Activated CD4-positive, alpha-beta T cell treated with anti-CD3 and anti-CD28 coated beads, Interleukin-2, amount 50 U/mL, for 16 hours (primary cell): ENCODE measurements at regions not wholly inside any gene's neighbourhood (a gene's known extent, or its start where the extent isn't known, plus 50 kb on each side); places are given as distances from the start of the nearest gene placed in this dataset.

ENCODE experiments used
- DNase-seq: peaks from one replicate; pipeline ENCODE4 v3.0.0-alpha.2; 2020

DNA sequence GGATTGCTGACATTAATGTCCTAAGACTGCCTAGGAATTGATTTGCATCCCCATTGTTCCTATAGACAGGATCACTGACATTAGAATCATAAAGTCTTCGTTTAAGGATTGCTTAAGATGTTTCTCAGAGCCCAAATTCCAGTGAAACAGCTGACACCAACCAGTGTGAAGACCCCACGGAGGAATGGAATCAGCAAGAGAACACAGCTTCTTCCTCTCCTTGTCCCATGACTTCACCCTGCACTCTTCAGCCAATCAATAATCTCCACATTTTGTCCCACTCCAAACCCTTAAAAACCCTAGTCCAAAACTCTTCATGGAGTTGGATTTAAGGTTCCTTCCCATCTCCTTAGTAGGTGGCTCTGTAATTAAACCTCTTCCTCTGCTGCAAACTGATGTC, 157.0 kb upstream of the NDUFV2 start:
- no peak for DNase-seq

DNA sequence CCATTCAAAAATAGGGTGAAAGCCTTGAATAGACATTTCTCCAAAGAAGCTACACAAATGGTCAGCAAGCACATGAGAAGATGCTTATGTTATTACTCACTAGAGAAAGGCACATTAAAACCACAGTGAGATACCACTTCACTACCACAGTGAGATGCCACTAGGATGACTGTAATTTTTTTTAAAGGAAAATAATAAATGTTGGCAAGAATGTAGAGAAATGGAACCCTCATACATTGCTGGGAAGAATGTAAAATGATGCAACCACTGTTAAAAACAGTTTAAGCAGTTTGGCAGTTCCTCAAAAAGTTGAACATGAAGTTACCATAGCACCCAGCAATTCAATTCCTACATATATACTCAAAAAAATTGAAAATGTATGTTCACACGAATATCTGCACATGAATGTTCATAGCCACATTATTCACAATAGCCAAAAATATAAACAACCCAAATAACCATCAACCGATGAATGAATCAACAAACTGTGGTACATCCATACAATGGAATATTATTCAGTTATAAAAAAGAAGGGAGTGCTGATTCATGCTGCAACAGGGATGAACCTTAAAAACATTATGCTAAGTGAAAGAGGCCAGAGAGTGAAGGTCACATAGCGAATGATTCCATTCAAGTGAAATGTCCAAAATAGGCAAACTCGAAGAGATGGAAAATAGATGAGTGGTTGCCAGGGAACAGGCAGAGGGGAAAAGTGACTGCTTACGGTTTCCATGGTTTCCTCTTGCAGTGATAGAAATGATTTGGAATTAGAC, 156.2 kb upstream of the NDUFV2 start:
- DNase-seq, result no peak

DNA sequence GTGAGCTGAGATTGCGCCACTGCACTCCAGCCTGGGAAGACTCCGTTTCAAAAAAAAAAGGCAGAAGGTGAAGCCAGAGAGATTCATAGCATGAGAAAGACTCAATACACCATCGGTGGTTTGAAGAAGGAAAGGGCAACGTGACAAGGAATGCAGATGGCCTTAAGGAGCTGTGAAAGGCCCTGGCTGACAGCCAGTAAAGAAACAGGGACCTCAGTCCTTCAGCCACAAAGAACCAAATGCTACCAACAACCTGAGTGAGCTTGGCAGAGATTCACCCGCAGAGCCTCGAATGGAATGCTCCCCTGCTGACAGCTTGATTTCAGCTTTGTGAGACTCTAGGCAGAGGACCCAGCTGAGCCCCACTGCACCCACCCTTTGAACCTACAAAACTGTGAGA, 154.9 kb upstream of the NDUFV2 start:
- DNase-seq, result no peak

GRCh38 chr18:8948011-8948410, 154.5 kb upstream of the NDUFV2 start:
- no peak for DNase-seq

DNA sequence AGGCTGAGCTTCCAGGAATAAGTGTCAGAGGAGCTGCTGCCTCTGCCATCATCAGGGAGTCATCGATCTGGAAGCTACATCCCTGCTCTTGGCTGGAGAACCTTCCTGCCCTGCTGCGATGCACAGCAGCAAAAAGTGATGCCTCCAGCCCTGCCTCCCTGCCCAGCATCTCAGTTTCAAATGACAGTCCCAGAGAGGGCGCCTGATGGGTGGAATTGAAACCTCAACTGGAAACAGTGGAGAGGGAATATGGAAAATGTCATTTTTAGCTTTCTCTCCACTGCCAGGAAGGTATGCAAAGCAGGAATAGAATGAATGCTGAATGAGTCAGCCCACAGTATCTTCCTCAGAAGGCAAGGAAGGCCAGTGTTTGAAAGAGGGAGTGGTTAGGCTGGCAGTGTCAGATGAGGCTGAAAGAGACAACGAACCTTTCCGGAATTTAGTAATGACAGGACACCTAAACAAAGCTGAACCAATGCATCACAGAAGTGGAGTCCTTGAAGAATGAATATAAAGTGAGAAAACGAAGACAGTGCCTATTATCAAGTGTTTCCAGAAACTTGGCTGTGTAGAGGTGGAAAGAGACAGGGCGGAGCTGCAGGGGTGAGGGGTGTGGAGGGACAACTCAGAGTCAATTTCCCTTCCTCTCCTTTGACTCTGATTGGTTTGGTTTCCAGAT, 153.9 kb upstream of the NDUFV2 start:
- no peak for DNase-seq

GRCh38 chr18:8949206-8949605, 153.3 kb upstream of the NDUFV2 start:
- DNase-seq, result no peak

DNA sequence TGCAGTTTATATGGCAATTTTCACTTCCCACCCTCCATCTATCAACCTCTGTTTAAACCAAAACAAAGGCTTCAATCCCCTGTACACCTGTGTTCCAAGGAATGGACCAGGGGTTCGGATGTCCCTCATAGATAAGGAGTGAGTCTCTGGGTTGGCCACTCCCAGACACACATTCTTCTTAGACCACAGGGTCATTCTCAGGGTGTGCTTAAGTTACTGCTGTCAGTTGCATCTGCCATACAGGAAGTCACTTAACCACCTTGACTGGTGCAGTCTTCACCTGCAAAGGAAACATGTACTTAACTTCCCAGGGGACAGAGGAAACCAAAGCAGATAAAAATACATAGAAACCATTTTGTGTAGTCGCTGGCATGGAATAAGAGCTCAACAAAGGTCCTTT, 151.0 kb upstream of the NDUFV2 start:
- no peak for DNase-seq

DNA sequence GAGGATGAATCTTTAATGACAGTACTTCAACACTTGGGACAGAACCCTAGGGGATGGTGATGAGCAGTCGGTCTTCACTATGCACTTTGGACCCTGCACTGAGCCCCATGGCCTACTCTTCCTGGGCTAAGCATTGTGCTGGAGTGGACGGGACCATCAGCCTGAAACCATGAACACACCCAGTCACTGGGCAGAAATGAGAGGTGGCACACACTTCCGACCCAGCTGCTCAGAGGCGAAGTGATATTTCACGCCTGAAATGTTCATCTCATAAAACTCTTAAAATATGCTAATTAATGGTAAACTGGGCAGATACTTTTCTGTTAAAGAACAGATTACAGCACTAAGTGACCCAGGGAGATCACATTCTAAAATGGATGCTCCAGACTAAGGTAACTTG, 150.3 kb upstream of the NDUFV2 start:
- DNase-seq, result no peak

- no peak for DNase-seq
These were observed 149.4 kb upstream of the NDUFV2 start for GRCh38 chr18:8952769-8953760.

- DNase-seq, result no peak
These were observed 144.8 kb upstream of the NDUFV2 start for GRCh38 chr18:8957731-8958130.

DNA sequence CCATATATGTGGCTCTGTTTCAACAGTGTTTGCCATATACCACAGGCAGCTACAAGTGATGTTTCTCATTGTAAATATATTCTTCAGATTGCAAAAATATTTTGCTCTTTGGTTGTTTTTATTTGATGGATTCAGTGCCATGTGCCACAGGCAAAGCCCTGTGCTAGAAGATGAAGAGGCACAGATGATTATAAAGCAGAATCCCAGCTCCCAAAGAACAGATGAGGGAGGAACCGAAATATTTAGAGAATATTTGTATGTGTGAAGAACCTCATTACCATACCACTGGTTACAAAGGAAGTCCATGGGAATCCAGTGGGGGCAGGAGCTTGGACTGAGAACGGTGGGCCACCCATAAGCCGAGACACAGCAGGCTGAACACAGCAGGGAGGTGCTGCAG, 143.8 kb upstream of the NDUFV2 start:
- no peak for DNase-seq

DNA sequence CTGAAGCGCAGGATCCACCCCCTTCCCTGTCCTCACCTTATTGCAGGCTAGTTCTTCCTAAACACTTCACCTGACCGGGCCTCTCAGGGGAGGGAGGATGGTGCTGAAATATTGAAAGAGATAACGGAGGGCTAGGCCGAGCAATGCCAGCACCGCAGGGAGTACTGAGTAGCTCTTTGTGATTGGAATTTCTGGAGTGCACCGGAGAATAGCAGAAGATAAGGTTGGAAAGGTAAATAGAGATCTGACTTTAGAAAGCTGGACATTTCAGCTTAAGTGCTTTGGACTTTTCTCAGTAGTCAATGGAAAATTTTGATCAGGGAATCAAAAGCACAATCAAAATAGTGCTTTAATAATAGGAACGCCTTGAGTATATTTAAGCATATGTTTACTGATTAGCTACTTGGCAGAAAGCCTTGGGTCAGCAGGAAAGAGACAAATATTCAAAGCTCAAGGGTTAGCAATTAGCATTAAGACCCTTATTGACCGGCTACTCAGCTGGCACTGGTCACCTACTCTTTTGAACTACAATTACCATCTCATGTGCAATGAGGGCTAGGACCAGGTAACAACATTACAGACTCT, 142.9 kb upstream of the NDUFV2 start:
- DNase-seq, result no peak

GRCh38 chr18:8960740-8961657, 141.5 kb upstream of the NDUFV2 start:
- no peak for DNase-seq

DNA sequence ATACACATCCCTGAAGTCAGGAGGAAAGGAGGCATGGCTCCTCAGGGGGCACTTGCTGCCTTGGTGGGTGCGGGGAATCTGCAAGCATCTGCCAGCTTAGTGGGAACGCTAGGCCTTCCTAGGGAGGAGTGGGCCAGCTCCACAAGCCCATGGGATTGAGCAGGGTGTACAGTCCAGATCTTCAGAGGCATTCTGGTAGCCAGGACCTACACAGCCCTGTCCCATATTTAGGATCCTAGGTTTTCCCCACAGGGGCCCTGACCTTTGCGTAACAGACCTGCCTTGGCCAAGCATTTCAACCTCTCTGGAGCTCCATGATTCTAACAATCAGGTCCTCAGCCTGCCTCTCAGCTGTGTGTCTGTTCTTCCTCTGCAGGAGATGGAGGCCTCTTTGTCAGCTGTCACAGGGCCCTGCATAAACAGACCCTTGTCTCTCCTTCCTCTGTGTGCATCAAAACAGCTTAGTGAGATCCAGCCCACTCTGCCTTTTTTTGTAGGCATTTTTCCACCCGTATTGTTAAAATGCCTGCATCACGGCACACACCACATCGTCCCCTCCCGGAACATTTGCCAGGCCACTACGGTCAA, 140.2 kb upstream of the NDUFV2 start:
- no peak for DNase-seq

- DNase-seq, result no peak
These were observed 139.5 kb upstream of the NDUFV2 start for GRCh38 chr18:8962855-8963635.

GRCh38 chr18:8963876-8964275, 138.6 kb upstream of the NDUFV2 start:
- no peak for DNase-seq

DNA sequence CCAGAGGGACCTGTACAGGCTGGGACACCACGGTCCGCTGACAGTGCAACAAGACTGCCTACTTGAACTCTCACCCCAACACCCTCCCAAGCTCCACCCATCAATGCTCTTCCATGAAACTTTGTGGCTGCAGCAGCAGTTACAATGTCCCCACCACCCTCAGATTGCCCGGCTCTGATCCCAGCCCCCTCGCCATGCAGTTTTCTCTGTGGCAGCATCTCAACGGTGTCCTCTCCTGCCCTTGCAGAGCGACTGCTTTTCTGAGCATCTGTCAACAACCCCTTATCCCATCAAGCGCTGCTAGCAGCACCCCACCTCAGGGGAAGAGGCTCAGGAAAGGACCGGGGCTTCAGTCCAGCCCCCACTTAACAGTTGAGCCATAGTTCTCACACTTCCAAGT, 137.1 kb upstream of the NDUFV2 start:
- no peak for DNase-seq

DNA sequence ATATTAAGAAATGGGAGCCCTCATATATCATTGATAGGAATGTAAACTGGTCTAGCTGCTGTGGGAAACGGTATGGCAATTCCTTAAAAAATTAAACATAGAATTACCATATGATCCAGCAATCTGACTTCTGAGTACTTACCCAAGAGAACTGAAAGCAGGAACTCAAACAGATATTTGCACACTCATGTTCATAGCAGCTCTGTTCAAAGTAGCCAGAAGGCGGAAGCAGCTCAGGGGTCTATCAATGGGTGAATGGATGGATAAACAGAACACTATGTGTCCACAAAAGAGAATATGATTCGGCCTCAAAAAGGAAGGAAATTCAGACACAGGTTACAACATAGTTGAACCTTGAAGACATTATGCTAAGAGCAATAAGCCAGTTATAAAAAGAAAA, 135.7 kb upstream of the NDUFV2 start:
- DNase-seq, result no peak

GRCh38 chr18:8967573-8967972, 134.9 kb upstream of the NDUFV2 start:
- DNase-seq, result no peak

- DNase-seq, result no peak
These were observed 132.7 kb upstream of the NDUFV2 start for GRCh38 chr18:8969639-8970390.
